Brain pericyte (primary cell): ENCODE measurements at regions not wholly inside any gene's neighbourhood (a gene's known extent, or its start where the extent isn't known, plus 50 kb on each side); places are given as distances from the start of the nearest gene placed in this dataset.
"Not testable (repeated sequence)": the region's sequence is repeated elsewhere in the genome, so short reads cannot be mapped to it uniquely, and the experiment has no call there.

Experiments
- DNase-seq: peaks from one replicate; pipeline ENCODE4 v3.0.0-alpha.2; 2012; ENCODE audit warnings: low read depth, low spot score

- no peak for DNase-seq
Measured at GRCh38 chr21:39003982-39004633, 179.1 kb downstream of the PSMG1 start.

GRCh38 chr21:39001341-39001740 lies 181.9 kb downstream of the PSMG1 start:
- no peak for DNase-seq

GRCh38 chr21:39000496-39000895 lies 182.8 kb downstream of the PSMG1 start:
- DNase-seq: no peak

GRCh38 chr21:38999161-38999560 lies 184.1 kb downstream of the PSMG1 start:
- no peak for DNase-seq

- DNase-seq: not testable (repeated sequence)
Measured at GRCh38 chr21:38998281-38998680, 185.0 kb downstream of the PSMG1 start.

GRCh38 chr21:38997843-38998175 lies 185.4 kb downstream of the PSMG1 start:
- not testable (repeated sequence) for DNase-seq

- DNase-seq: no peak
Measured at GRCh38 chr21:38997051-38997842, 186.0 kb downstream of the PSMG1 start.

GRCh38 chr21:38996355-38996754 lies 186.9 kb downstream of the PSMG1 start:
- DNase-seq: no peak

GRCh38 chr21:38995731-38996130 lies 187.5 kb downstream of the PSMG1 start:
- no peak for DNase-seq

GRCh38 chr21:38995071-38995669 lies 188.1 kb downstream of the PSMG1 start:
- DNase-seq: no peak

GRCh38 chr21:38994042-38994441 lies 188.3 kb downstream of the ETS2 start:
- no peak for DNase-seq

- DNase-seq: peak; percentile 40
Measured at GRCh38 chr21:38993561-38993960, 187.8 kb downstream of the ETS2 start.

GRCh38 chr21:38992737-38993136 lies 187.0 kb downstream of the ETS2 start:
- DNase-seq: no peak

- DNase-seq: no peak
Measured at GRCh38 chr21:38990424-38990794, 184.7 kb downstream of the ETS2 start.

GRCh38 chr21:38989745-38990423 lies 184.2 kb downstream of the ETS2 start:
- DNase-seq: peak; percentile 76

- DNase-seq: no peak
Measured at GRCh38 chr21:38989379-38989744, 183.6 kb downstream of the ETS2 start.

GRCh38 chr21:38988509-38989378 lies 183.0 kb downstream of the ETS2 start:
- no peak for DNase-seq

GRCh38 chr21:38987633-38988508 lies 182.1 kb downstream of the ETS2 start:
- no peak for DNase-seq

- no peak for DNase-seq
Measured at GRCh38 chr21:38986806-38987632, 181.3 kb downstream of the ETS2 start.

- DNase-seq: no peak
Measured at GRCh38 chr21:38986406-38986805, 180.7 kb downstream of the ETS2 start.
